ENCODE measurements at regions not wholly inside any gene's neighbourhood (a gene's known extent, or its start where the extent isn't known, plus 50 kb on each side); places are given as distances from the start of the nearest gene placed in this dataset.

DNA sequence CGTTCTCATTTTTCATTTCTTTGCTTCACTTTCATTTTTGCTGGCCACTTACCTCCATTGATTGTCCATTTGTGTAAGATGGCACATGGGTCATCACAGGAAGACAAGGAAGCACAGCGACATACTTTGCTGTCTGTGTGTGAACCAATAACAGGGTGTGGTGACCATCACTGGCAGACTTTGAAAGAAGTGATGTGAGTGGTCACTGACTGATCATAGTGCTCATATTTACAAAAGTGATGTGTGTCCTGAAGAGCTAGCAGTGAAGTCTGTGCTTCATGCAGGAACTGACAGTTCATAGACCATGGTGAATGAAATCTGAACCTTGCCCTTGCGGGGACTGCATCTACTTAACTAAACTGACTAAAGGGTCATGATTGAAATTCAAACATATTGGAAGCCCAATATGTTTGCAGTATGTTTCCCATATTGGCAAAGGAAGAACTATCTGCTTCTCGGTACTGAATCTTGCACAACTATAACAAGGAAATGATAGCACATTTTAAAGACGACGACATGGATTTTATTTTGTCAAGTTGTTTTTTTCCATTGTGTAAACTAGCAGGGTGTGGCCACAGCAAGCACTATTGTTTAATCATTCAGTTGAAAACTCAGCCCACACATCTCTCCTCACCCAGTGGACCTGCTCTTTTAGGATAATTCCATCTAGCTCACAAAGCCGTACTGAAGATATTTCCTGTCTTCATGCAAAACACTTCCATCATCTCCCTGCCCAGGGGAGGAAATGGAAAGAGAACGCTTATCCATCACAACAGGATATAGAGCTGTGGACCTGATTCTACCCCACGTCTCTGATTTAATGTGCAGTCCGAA is 232.0 kb upstream of the ANKRD55 start:
- Histone ChIP-seq H3K36me3 (ENCODE audit: insufficient read depth in 1 of 2, low read depth in 1 of 2) (no peaks in the 10 kb centered on the region), H3K4me1 (no peaks in the 10 kb centered on the region), H3K27me3 (ENCODE audit: insufficient read depth in 3 of 3, low read length in 2 of 3) (no peaks in the 10 kb centered on the region), H3K27ac (no peak overlapping the region), H3K4me3 (no peak overlapping the region), H3K9me3 (no peaks in the 10 kb centered on the region)
- intact Hi-C loops (cut with DNase I) = no loop called here
- WGBS, 3 donors = 64 to 73% (median 65%) methylated on average over 10 of the region's 10 CpGs
- DNase-seq (no peak), ATAC-seq (no peak)
- TF ChIP-seq, protein P1, sequence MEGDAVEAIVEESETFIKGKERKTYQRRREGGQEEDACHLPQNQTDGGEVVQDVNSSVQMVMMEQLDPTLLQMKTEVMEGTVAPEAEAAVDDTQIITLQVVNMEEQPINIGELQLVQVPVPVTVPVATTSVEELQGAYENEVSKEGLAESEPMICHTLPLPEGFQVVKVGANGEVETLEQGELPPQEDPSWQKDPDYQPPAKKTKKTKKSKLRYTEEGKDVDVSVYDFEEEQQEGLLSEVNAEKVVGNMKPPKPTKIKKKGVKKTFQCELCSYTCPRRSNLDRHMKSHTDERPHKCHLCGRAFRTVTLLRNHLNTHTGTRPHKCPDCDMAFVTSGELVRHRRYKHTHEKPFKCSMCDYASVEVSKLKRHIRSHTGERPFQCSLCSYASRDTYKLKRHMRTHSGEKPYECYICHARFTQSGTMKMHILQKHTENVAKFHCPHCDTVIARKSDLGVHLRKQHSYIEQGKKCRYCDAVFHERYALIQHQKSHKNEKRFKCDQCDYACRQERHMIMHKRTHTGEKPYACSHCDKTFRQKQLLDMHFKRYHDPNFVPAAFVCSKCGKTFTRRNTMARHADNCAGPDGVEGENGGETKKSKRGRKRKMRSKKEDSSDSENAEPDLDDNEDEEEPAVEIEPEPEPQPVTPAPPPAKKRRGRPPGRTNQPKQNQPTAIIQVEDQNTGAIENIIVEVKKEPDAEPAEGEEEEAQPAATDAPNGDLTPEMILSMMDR (IDR thresholded peaks at IDR 0.05) = no peak

DNA sequence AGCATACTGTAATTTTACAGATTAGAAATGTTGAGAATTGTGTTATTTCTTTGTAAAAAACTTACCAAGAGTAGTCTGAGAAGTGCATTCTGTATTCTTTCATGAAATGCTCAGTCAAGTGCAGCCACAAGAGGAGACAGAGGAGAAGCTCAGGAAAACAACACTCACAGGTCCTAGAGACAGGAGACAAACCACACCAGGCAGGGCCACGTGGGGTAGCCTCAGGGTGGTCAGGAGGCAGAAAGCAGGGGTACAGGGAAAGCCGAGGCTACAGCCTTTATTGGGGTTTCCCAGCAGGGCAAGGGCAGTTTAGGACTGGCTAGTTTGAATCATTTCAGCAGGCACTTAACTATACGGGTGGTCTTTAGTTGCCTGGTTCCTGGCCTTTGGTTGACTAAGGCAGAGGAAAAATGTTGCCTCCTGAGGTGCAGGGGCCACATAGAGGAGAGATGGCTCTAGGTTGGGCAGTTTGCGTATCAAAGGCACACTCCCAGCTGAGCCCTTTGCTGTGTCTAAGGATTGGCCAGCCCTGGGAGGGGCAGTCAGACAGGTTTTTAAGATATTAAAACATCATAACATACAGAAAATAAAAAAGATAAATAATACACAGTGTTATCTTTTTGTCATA is 230.9 kb upstream of the ANKRD55 start:
- DNase-seq (no peak), ATAC-seq (no peak)
- H3K27ac ChIP-seq = no peak overlapping the region
- TF ChIP-seq, protein P1 (IDR thresholded peaks at IDR 0.05) = no peak
- H3K4me3 ChIP-seq = no peak overlapping the region
- H3K27me3 ChIP-seq (ENCODE audit: insufficient read depth in 3 of 3, low read length in 2 of 3) = no peaks in the 10 kb centered on the region
- WGBS, 3 donors = 81 to 87% (median 82%) methylated on average over 4 of the region's 4 CpGs
- no peaks in the 10 kb centered on the region for H3K9me3 ChIP-seq
- no peaks in the 10 kb centered on the region for H3K4me1 ChIP-seq
- H3K36me3 ChIP-seq (ENCODE audit: insufficient read depth in 1 of 2, low read depth in 1 of 2) = no peaks in the 10 kb centered on the region
- intact Hi-C loops (cut with DNase I) = no loop called here

DNA sequence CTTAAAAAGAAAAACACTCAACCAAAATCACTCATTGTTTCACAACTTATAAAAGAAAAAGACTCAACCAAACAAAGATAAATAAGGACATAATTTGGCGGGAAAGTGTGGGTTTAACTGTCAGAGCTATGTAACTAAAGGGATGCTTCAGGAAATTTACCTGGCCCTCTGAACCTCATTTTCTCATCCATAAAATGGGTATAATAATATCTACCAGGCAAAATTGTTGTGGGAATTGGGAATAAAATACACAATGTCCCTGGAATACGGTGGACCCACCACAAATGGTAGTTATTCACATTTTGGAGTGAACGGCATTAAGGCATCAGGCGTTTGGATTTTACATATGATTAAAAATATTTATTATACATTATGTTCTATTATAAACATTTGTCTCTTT is 228.5 kb upstream of the ANKRD55 start:
- no peaks in the 10 kb centered on the region for H3K4me1 ChIP-seq
- no peaks in the 10 kb centered on the region for H3K9me3 ChIP-seq
- no peak overlapping the region for H3K27ac ChIP-seq
- H3K27me3 ChIP-seq (ENCODE audit: insufficient read depth in 3 of 3, low read length in 2 of 3) = peaks cover 0 to under 1% (median 0%) of the 10 kb centered on the region in 3 donors
- ATAC-seq (no peak), DNase-seq (no peak)
- H3K36me3 ChIP-seq (ENCODE audit: insufficient read depth in 1 of 2, low read depth in 1 of 2) = no peaks in the 10 kb centered on the region
- intact Hi-C loops (cut with DNase I) = no loop called here
- WGBS, 3 donors = 72 to 99% (median 98%) methylated on average over 4 of the region's 4 CpGs
- no peak overlapping the region for H3K4me3 ChIP-seq
- TF ChIP-seq, protein P1 (IDR thresholded peaks at IDR 0.05) = no peak

DNA sequence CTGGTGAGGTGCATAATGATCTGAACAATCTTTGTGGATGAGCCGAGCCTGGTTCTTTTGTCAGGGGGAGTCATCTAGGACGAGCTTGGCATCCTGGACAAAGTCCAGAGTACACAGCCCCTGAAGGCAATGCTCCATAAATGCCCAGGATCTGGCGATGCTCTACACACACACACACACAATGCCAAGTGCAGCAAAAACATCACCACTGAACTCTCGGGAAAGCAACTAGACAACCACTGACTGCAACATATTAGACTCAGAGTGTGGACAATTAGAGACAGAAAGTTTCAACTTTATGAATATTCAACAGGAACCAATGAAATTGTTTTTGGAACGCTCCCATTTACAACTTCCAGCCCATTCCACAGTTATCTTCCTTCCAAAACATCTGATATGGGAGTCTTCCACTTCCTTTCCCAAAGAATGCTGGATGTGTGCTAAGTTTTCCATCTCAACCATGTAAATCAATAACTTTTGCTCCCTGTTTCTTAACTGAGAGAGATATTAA is 227.6 kb upstream of the ANKRD55 start:
- no peaks in the 10 kb centered on the region for H3K9me3 ChIP-seq
- no peak for ATAC-seq
- no peak overlapping the region for H3K27ac ChIP-seq
- H3K4me3 ChIP-seq = no peak overlapping the region
- DNase-seq = no peak
- peaks cover 0 to 4% (median 0%) of the 10 kb centered on the region in 3 donors for H3K27me3 ChIP-seq (ENCODE audit: insufficient read depth in 3 of 3, low read length in 2 of 3)
- H3K4me1 ChIP-seq = no peaks in the 10 kb centered on the region
- TF ChIP-seq, protein P1 (IDR thresholded peaks at IDR 0.05) = no peak
- H3K36me3 ChIP-seq (ENCODE audit: insufficient read depth in 1 of 2, low read depth in 1 of 2) = no peaks in the 10 kb centered on the region
- intact Hi-C loops (cut with DNase I) = no loop called here
- WGBS, 3 donors = 19 to 33% (median 24%) methylated on average over 5 of the region's 5 CpGs

Data from psoas muscle (tissue), 7 donors.